Neuronal stem cell (in vitro differentiated cells): ENCODE measurements at regions not wholly inside any gene's neighbourhood (a gene's known extent, or its start where the extent isn't known, plus 50 kb on each side); places are given as distances from the start of the nearest gene placed in this dataset.

Experiments used
- DNase-seq: peaks from one replicate; pipeline ENCODE4 v3.0.0-alpha.2; 2013; ENCODE audit warnings: low spot score
- H2AFZ ChIP-seq: one replicate; pipeline ENCODE4 v1.6.1; 2013; ENCODE audit warnings: mild to moderate bottlenecking, low read length, inconsistent platforms
- H2AK5ac ChIP-seq: 2 replicates; pipeline ENCODE4 v1.6.1; 2013; ENCODE audit warnings: low read depth, mild to moderate bottlenecking, inconsistent platforms, low read length, moderate library complexity, mixed read lengths
- H2BK120ac ChIP-seq: 2 replicates; pipeline ENCODE4 v1.6.1; 2013; ENCODE audit warnings: low read depth, mild to moderate bottlenecking, inconsistent platforms, low read length, moderate library complexity, mixed read lengths
- H2BK12ac ChIP-seq: one replicate; pipeline ENCODE4 v1.6.1; 2013; ENCODE audit warnings: low read length, inconsistent platforms
- H2BK15ac ChIP-seq: 2 replicates; pipeline ENCODE4 v1.6.1; 2013; ENCODE audit warnings: mild to moderate bottlenecking, low read length, inconsistent platforms, mixed read lengths
- H2BK5ac ChIP-seq: one replicate; pipeline ENCODE4 v1.6.1; 2013; ENCODE audit warnings: inconsistent platforms, mild to moderate bottlenecking, low read length, moderate library complexity
- H3K14ac ChIP-seq: one replicate; pipeline ENCODE4 v1.6.1; 2013; ENCODE audit warnings: low read length, inconsistent platforms
- H3K18ac ChIP-seq: 2 replicates; pipeline ENCODE4 v1.6.1; 2013; ENCODE audit warnings: low read length, inconsistent platforms
- H3K23ac ChIP-seq: 2 replicates; pipeline ENCODE4 v1.6.1; 2013; ENCODE audit warnings: low read depth, mild to moderate bottlenecking, mixed read lengths, low read length, inconsistent platforms; ENCODE audit not compliant: poor library complexity
- H3K27ac ChIP-seq: replicated peaks from 3 replicates; pipeline ENCODE4 v1.5.1; 2013; ENCODE audit warnings: low read length, inconsistent platforms
- H3K27me3 ChIP-seq, 3 experiments: 2 replicates each; pipeline ENCODE4 v1.6.1; 2013; ENCODE audit warnings: low read length in 3 of 3, mild to moderate bottlenecking in 2 of 3, inconsistent platforms in 1 of 3, low read depth in 1 of 3, mixed read lengths in 1 of 3, moderate library complexity in 1 of 3; ENCODE audit not compliant: control insufficient read depth in 3 of 3, insufficient read depth in 3 of 3
- H3K36me3 ChIP-seq, 2 donors: replicated peaks in 1 of 2; 2 replicates each; pipeline ENCODE4 v1.6.1; 2013; ENCODE audit warnings: low read length in 2 of 2; ENCODE audit not compliant: control insufficient read depth in 2 of 2, insufficient read depth in 2 of 2
- H3K4ac ChIP-seq: 2 replicates; pipeline ENCODE4 v1.6.1; 2013; ENCODE audit warnings: inconsistent platforms, mild to moderate bottlenecking, low read length, moderate library complexity
- H3K4me1 ChIP-seq, 2 donors: 1 replicate in 1 of 2; 2 replicates in 1 of 2; pipeline ENCODE4 v1.6.1; 2013; ENCODE audit warnings: low read length in 2 of 2, low read depth in 1 of 2; ENCODE audit not compliant: control insufficient read depth in 2 of 2, insufficient read depth in 1 of 2
- H3K4me2 ChIP-seq: one replicate; pipeline ENCODE4 v1.6.1; 2013; ENCODE audit warnings: mild to moderate bottlenecking, low read length, inconsistent platforms; ENCODE audit not compliant: insufficient read depth, poor library complexity, severe bottlenecking
- H3K4me3 ChIP-seq, 2 donors: 2 replicates each; pipeline ENCODE4 v1.5.1; 2013; ENCODE audit warnings: low read length in 2 of 2, mild to moderate bottlenecking in 2 of 2, inconsistent platforms in 1 of 2, moderate library complexity in 1 of 2
- H3K79me1 ChIP-seq: one replicate; pipeline ENCODE4 v1.6.1; 2013; ENCODE audit warnings: low read depth, mild to moderate bottlenecking, inconsistent platforms, low read length, moderate library complexity
- H3K9ac ChIP-seq: one replicate; pipeline ENCODE4 v1.6.1; 2013; ENCODE audit warnings: mild to moderate bottlenecking, low read depth, low read length, inconsistent platforms; ENCODE audit not compliant: poor library complexity
- H3K9me3 ChIP-seq, 2 donors: replicated peaks in 1 of 2; 2 replicates each; pipeline versions ENCODE3 to v1.6.1; 2013; ENCODE audit warnings: low read length in 2 of 2, mild to moderate bottlenecking in 2 of 2, inconsistent platforms in 1 of 2, low read depth in 1 of 2, mixed read lengths in 1 of 2, moderate library complexity in 1 of 2; ENCODE audit not compliant: control insufficient read depth in 2 of 2, insufficient read depth in 1 of 2
- H4K8ac ChIP-seq: one replicate; pipeline ENCODE4 v1.6.1; 2013; ENCODE audit warnings: low read depth, mild to moderate bottlenecking, inconsistent platforms, low read length, moderate library complexity
- H4K91ac ChIP-seq: one replicate; pipeline ENCODE4 v1.6.1; 2013; ENCODE audit warnings: low read length, low read depth, mild to moderate bottlenecking, inconsistent platforms; ENCODE audit not compliant: poor library complexity
- WGBS, 2 donors: extraction: QIAGEN DNeasy Blood & Tissue Kit; methylation state at CpG; one replicate each; pipeline ENCODE4 v1.1.7; 2013; ENCODE audit warnings: missing lambda C conversion rate in 2 of 2, mixed read lengths in 1 of 2; ENCODE audit not compliant: insufficient read length in 2 of 2, insufficient replicate concordance in 1 of 2; ENCODE audit errors: extremely low coverage in 2 of 2; 5-methylcytosine and 5-hydroxymethylcytosine counted together

DNA sequence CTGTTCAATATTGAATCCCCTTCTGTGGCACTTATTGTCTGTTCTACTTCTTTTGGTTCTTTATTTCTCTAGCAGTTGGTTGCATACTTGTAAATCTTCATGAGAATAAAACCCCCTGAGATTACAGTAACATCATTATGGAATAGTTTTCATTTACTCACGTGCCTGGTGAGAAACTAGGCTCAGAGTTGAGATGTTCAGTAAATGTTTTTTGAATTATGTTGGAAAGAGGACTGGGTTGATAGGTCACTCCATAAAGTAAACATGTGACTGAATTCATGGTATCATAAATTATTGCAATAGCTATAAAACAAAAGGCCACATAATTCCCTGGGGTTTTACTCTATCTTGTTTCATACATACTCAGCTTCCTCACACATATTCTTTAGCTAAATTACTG, 174.2 kb upstream of the C9orf72 start:
- Histone ChIP-seq H2AK5ac (no peak overlapping the region), H3K27me3 (no peaks in the 10 kb centered on the region), H3K4ac (no peak overlapping the region), H3K9ac (no peak overlapping the region), H3K79me1 (no peaks in the 10 kb centered on the region), H3K9me3 (peaks cover 0 to 6% of the 10 kb centered on the region in 2 donors), H3K4me3 (no peak overlapping the region), H2BK120ac (no peak overlapping the region), H3K27ac (no peak overlapping the region), H3K4me1 (peaks cover 2 to 7% of the 10 kb centered on the region in 2 donors), H2BK5ac (no peak overlapping the region), H2BK15ac (no peak overlapping the region), H2BK12ac (no peak overlapping the region), H3K14ac (no peak overlapping the region), H3K23ac (no peak overlapping the region), H3K4me2 (no peak overlapping the region), H4K91ac (no peak overlapping the region), H2AFZ (no peak overlapping the region), H3K36me3 (no peaks in the 10 kb centered on the region), H3K18ac (no peak overlapping the region), H4K8ac (no peak overlapping the region)
- no peak for DNase-seq
- no CpG with 5 or more reads among the region's 1 CpG for WGBS, 2 donors

DNA sequence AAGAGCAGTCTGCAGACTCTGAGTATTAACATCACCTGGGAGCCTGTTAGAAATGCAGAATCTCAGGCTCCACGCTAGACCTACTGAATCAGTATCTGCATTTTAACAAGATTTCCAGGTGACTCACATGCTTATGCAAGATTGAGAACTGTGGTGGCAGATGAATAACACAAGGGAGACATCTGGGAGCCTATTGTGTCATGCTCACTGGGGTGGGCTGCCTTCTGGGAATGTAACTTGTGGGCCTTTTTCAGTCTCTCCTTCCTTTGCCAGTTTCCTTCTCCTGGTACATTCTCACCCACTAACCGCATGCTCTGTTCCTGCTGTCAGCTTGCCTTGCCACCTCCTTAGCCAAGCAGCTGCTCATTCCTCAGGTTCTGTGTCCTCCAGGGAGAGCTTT, 176.6 kb upstream of the C9orf72 start:
- no peak overlapping the region for H4K91ac ChIP-seq
- H3K4ac ChIP-seq, result no peak overlapping the region
- no peak overlapping the region for H3K14ac ChIP-seq
- no peak overlapping the region for H2AK5ac ChIP-seq
- no CpG with 5 or more reads among the region's 2 CpGs for WGBS, 2 donors
- no peak overlapping the region for H3K23ac ChIP-seq
- H2BK5ac ChIP-seq, result no peak overlapping the region
- H3K36me3 ChIP-seq, result no peaks in the 10 kb centered on the region
- no peak for DNase-seq
- no peak overlapping the region for H2BK15ac ChIP-seq
- H3K27ac ChIP-seq, result no peak overlapping the region
- peaks cover 2 to 7% of the 10 kb centered on the region in 2 donors for H3K4me1 ChIP-seq
- H3K79me1 ChIP-seq, result no peaks in the 10 kb centered on the region
- no peak overlapping the region for H2BK12ac ChIP-seq
- no peak overlapping the region for H3K18ac ChIP-seq
- no peak overlapping the region for H3K4me2 ChIP-seq
- no peaks in the 10 kb centered on the region for H3K27me3 ChIP-seq
- H3K4me3 ChIP-seq, result no peak overlapping the region
- no peak overlapping the region for H4K8ac ChIP-seq
- no peak overlapping the region for H2AFZ ChIP-seq
- no peak overlapping the region for H2BK120ac ChIP-seq
- no peak overlapping the region for H3K9ac ChIP-seq
- peaks cover 0 to 6% of the 10 kb centered on the region in 2 donors for H3K9me3 ChIP-seq

DNA sequence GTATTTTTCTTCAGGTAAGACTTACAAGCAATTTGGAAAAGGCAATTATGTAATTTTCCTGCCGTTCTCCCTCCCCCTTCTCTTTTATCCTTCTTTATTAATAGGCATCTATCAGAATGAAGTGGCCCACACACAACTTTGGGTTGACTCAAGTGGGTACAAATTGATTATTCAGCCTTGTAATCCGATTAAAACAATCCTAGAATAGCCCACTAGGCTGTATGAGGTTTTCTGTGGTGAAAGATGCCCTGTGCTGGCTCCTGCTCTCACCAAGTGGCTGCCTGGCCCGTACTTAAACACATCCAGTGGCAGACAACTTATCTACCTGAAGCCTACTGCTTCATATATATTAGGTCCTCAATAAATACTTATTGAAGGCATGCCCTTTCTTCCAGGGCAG, 177.3 kb upstream of the C9orf72 start:
- no peak overlapping the region for H3K14ac ChIP-seq
- H3K9ac ChIP-seq, result no peak overlapping the region
- no peaks in the 10 kb centered on the region for H3K79me1 ChIP-seq
- H3K4me1 ChIP-seq, result peaks cover 2 to 7% of the 10 kb centered on the region in 2 donors
- no peak overlapping the region for H2AK5ac ChIP-seq
- H3K4ac ChIP-seq, result no peak overlapping the region
- H3K36me3 ChIP-seq, result no peaks in the 10 kb centered on the region
- H3K9me3 ChIP-seq, result peaks cover 0 to 5% of the 10 kb centered on the region in 2 donors
- H2BK15ac ChIP-seq, result no peak overlapping the region
- H3K4me3 ChIP-seq, result no peak overlapping the region
- no peak overlapping the region for H2BK12ac ChIP-seq
- no peak overlapping the region for H2BK120ac ChIP-seq
- no CpG with 5 or more reads among the region's 3 CpGs for whole genome bisulfite sequencing, 2 donors
- H2BK5ac ChIP-seq, result no peak overlapping the region
- no peak overlapping the region for H3K23ac ChIP-seq
- no peak for DNase-seq
- H3K27me3 ChIP-seq, result no peaks in the 10 kb centered on the region
- no peak overlapping the region for H3K18ac ChIP-seq
- no peak overlapping the region for H3K27ac ChIP-seq
- no peak overlapping the region for H4K91ac ChIP-seq
- H3K4me2 ChIP-seq, result no peak overlapping the region
- H4K8ac ChIP-seq, result no peak overlapping the region
- H2AFZ ChIP-seq, result no peak overlapping the region

DNA sequence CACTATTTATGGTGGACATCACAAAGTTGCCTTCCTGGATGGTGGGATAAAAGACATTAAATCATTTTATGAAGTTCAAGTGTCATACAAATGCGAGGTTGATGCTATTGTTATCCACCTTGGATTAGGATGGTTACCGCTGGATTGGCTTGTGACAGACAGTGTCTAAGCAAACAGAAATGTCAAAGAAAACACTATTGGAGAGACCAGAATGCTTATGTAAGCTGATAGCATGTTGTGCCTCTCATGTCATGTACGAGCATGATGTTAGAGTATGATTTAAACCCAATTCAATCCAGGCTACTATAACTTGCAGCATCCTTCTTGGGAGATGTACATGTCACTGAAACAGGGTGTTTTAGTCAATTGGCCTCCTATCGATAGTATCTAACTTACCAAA, 178.8 kb upstream of the C9orf72 start:
- H3K4me1 ChIP-seq, result peaks cover 2 to 7% of the 10 kb centered on the region in 2 donors
- no peaks in the 10 kb centered on the region for H3K9me3 ChIP-seq
- H3K23ac ChIP-seq, result no peak overlapping the region
- H3K9ac ChIP-seq, result no peak overlapping the region
- no peaks in the 10 kb centered on the region for H3K27me3 ChIP-seq
- no peak overlapping the region for H2BK120ac ChIP-seq
- H3K36me3 ChIP-seq, result no peaks in the 10 kb centered on the region
- no peaks in the 10 kb centered on the region for H3K79me1 ChIP-seq
- no peak overlapping the region for H3K4ac ChIP-seq
- H2BK15ac ChIP-seq, result no peak overlapping the region
- H2AFZ ChIP-seq, result no peak overlapping the region
- no peak overlapping the region for H4K91ac ChIP-seq
- no peak overlapping the region for H3K14ac ChIP-seq
- WGBS, 2 donors, result no CpG with 5 or more reads among the region's 4 CpGs
- H3K18ac ChIP-seq, result no peak overlapping the region
- no peak overlapping the region for H4K8ac ChIP-seq
- no peak overlapping the region for H2BK12ac ChIP-seq
- no peak overlapping the region for H3K4me3 ChIP-seq
- DNase-seq, result no peak
- no peak overlapping the region for H3K4me2 ChIP-seq
- no peak overlapping the region for H2AK5ac ChIP-seq
- no peak overlapping the region for H3K27ac ChIP-seq
- H2BK5ac ChIP-seq, result no peak overlapping the region
